ENCODE measurements at regions not wholly inside any gene's neighbourhood (a gene's known extent, or its start where the extent isn't known, plus 50 kb on each side); places are given as distances from the start of the nearest gene placed in this dataset.

GRCh38 chr6:132964101-132964867 lies 149.9 kb downstream of the RPS12 start:
- DNase-seq (ENCODE audit: low spot score) = peak; percentile 56
- H3K36me3 ChIP-seq (replicated peaks; ENCODE audit: insufficient read depth, low read depth) = no peaks in the 10 kb centered on the region
- no peaks in the 10 kb centered on the region for H3K27me3 ChIP-seq
- no peaks in the 10 kb centered on the region for H3K79me2 ChIP-seq
- H3K9me3 ChIP-seq (ENCODE audit: low read depth) = no peaks in the 10 kb centered on the region
- no peak overlapping the region for H3K4me2 ChIP-seq
- no peaks in the 10 kb centered on the region for H3K9me2 ChIP-seq (replicated peaks; ENCODE audit: insufficient read depth)
- H2AFZ ChIP-seq = no peak overlapping the region
- H3K4me1 ChIP-seq (ENCODE audit: insufficient read depth) = peaks cover 23% of the 10 kb centered on the region
- no peak overlapping the region for H3K4me3 ChIP-seq
- no peaks in the 10 kb centered on the region for H4K20me1 ChIP-seq (ENCODE audit: insufficient read depth, poor library complexity, severe bottlenecking)
- no peak overlapping the region for H3K27ac ChIP-seq
- 62% methylated on average over 4 of the region's 4 CpGs for WGBS (ENCODE audit: low lambda C conversion rate, missing lambda C conversion rate)
- TF ChIP-seq CTCF (IDR thresholded peaks at IDR 0.05; ENCODE audit: poor library complexity) (no peak), EZH2 (IDR thresholded peaks at IDR 0.05; ENCODE audit: borderline replicate concordance) (no peak), EZH2phosphoT487 (IDR thresholded peaks at IDR 0.05; ENCODE audit: low read depth, severe bottlenecking, unreplicated experiment) (no peak)

- Histone ChIP-seq H3K4me2 (no peak overlapping the region), H3K27me3 (no peaks in the 10 kb centered on the region), H3K9me3 (ENCODE audit: low read depth) (no peaks in the 10 kb centered on the region), H3K4me3 (no peak overlapping the region), H3K27ac (no peak overlapping the region), H3K4me1 (ENCODE audit: insufficient read depth) (peaks cover 22% of the 10 kb centered on the region), H3K36me3 (replicated peaks; ENCODE audit: insufficient read depth, low read depth) (no peaks in the 10 kb centered on the region), H4K20me1 (ENCODE audit: insufficient read depth, poor library complexity, severe bottlenecking) (no peaks in the 10 kb centered on the region), H3K9me2 (replicated peaks; ENCODE audit: insufficient read depth) (no peaks in the 10 kb centered on the region), H2AFZ (no peak overlapping the region), H3K79me2 (no peaks in the 10 kb centered on the region)
- 77% methylated on average over 2 of the region's 2 CpGs for WGBS (ENCODE audit: low lambda C conversion rate, missing lambda C conversion rate)
- no peak for DNase-seq (ENCODE audit: low spot score)
- TF ChIP-seq EZH2phosphoT487 (IDR thresholded peaks at IDR 0.05; ENCODE audit: low read depth, severe bottlenecking, unreplicated experiment) = no peak
- no peak for TF ChIP-seq CTCF (IDR thresholded peaks at IDR 0.05; ENCODE audit: poor library complexity)
- no peak for TF ChIP-seq EZH2 (IDR thresholded peaks at IDR 0.05; ENCODE audit: borderline replicate concordance)
Observed at GRCh38 chr6:132964868-132965382, 150.6 kb downstream of the RPS12 start.

- TF ChIP-seq EZH2 (IDR thresholded peaks at IDR 0.05; ENCODE audit: borderline replicate concordance) (no peak), EZH2phosphoT487 (IDR thresholded peaks at IDR 0.05; ENCODE audit: low read depth, severe bottlenecking, unreplicated experiment) (no peak), CTCF (IDR thresholded peaks at IDR 0.05; ENCODE audit: poor library complexity) (no peak)
- no peak for DNase-seq (ENCODE audit: low spot score)
Observed at GRCh38 chr6:132967871-132968270, 153.5 kb downstream of the RPS12 start.

More at GRCh38 chr6:132967871-132968270, 153.5 kb downstream of the RPS12 start:
- Histone ChIP-seq H3K36me3 (replicated peaks; ENCODE audit: insufficient read depth, low read depth) (no peaks in the 10 kb centered on the region), H3K79me2 (no peaks in the 10 kb centered on the region), H3K4me3 (no peak overlapping the region), H3K27me3 (no peaks in the 10 kb centered on the region), H3K4me2 (no peak overlapping the region), H3K4me1 (ENCODE audit: insufficient read depth) (peaks cover 5% of the 10 kb centered on the region), H2AFZ (no peak overlapping the region), H4K20me1 (ENCODE audit: insufficient read depth, poor library complexity, severe bottlenecking) (no peaks in the 10 kb centered on the region), H3K9me3 (ENCODE audit: low read depth) (no peaks in the 10 kb centered on the region), H3K27ac (no peak overlapping the region), H3K9me2 (replicated peaks; ENCODE audit: insufficient read depth) (no peaks in the 10 kb centered on the region)
- WGBS (ENCODE audit: low lambda C conversion rate, missing lambda C conversion rate) = 59% methylated on average over 2 of the region's 2 CpGs
